Loucy (cell line): ENCODE measurements at regions not wholly inside any gene's neighbourhood (a gene's known extent, or its start where the extent isn't known, plus 50 kb on each side); places are given as distances from the start of the nearest gene placed in this dataset.

ENCODE experiments used
- H2AFZ ChIP-seq: fragments of 200-600 bp; sonication (generic); 2 replicates; pipeline ENCODE4 v1.6.0; 2016; ENCODE audit warnings: antibody characterized with exemption, mild to moderate bottlenecking, low read length, moderate library complexity
- H3F3A ChIP-seq: fragments of 200-600 bp; 2 replicates; pipeline ENCODE4 v1.6.0; 2016; ENCODE audit warnings: antibody characterized with exemption, low read depth, mild to moderate bottlenecking
- H3K27me3 ChIP-seq: fragments of 200-600 bp; sonication (generic); 2 replicates; pipeline ENCODE4 v1.6.1; 2014; ENCODE audit warnings: low read length, mild to moderate bottlenecking; ENCODE audit not compliant: insufficient read depth, poor library complexity, severe bottlenecking
- H3K36me3 ChIP-seq: fragments of 200-600 bp; sonication (generic); 2 replicates; pipeline ENCODE4 v1.6.1; 2016; ENCODE audit warnings: low read length; ENCODE audit not compliant: insufficient read depth
- H3K4me1 ChIP-seq: fragments of 200-600 bp; sonication (generic); 2 replicates; pipeline ENCODE4 v1.5.1; 2014; ENCODE audit warnings: low read length, mild to moderate bottlenecking; ENCODE audit not compliant: insufficient read depth, poor library complexity, severe bottlenecking
- H3K4me2 ChIP-seq: fragments of 200-600 bp; sonication (generic); 2 replicates; pipeline ENCODE4 v1.6.0; 2014; ENCODE audit warnings: antibody characterized with exemption, low read length, low read depth, mild to moderate bottlenecking; ENCODE audit not compliant: poor library complexity, severe bottlenecking
- H3K4me3 ChIP-seq: fragments of 200-600 bp; sonication (generic); 2 replicates; pipeline ENCODE4 v1.5.1; 2014; ENCODE audit warnings: low read length, mild to moderate bottlenecking, mixed read lengths; ENCODE audit not compliant: poor library complexity, severe bottlenecking
- H3K79me2 ChIP-seq: fragments of 200-600 bp; sonication (generic); 2 replicates; pipeline ENCODE4 v1.6.1; 2014; ENCODE audit warnings: low read length; ENCODE audit not compliant: insufficient read depth
- H3K9ac ChIP-seq: fragments of 200-600 bp; sonication (generic); 2 replicates; pipeline ENCODE4 v1.6.0; 2014; ENCODE audit warnings: mild to moderate bottlenecking, low read depth, low read length, moderate library complexity; ENCODE audit not compliant: poor library complexity, severe bottlenecking
- H3K9me2 ChIP-seq: fragments of 200-600 bp; sonication (generic); replicated peaks from 2 replicates; pipeline ENCODE4 v1.6.1; 2016; ENCODE audit warnings: low read depth, low read length, mixed read lengths
- H3K9me3 ChIP-seq: fragments of 200-600 bp; sonication (generic); 2 replicates; pipeline ENCODE4 v1.6.1; 2014; ENCODE audit warnings: mild to moderate bottlenecking, antibody characterized with exemption, low read length, low read depth; ENCODE audit not compliant: insufficient read depth
- H4K20me1 ChIP-seq: fragments of 200-600 bp; sonication (generic); 2 replicates; pipeline ENCODE4 v1.6.0; 2014; ENCODE audit warnings: antibody characterized with exemption, low read length, mild to moderate bottlenecking; ENCODE audit not compliant: insufficient read depth, poor library complexity, severe bottlenecking
- CTCF ChIP-seq: fragments of 200-600 bp; sonication (generic); conservative IDR thresholded peaks from 2 replicates; pipeline ENCODE4 v1.5.1; 2014; ENCODE audit warnings: mild to moderate bottlenecking, antibody characterized with exemption, low read length
- EZH2phosphoT487 ChIP-seq: fragments of 200-600 bp; IDR thresholded peaks from 2 replicates; pipeline ENCODE4 v1.6.1; 2018; ENCODE audit warnings: antibody characterized with exemption, mild to moderate bottlenecking, moderate library complexity, borderline replicate concordance

DNA sequence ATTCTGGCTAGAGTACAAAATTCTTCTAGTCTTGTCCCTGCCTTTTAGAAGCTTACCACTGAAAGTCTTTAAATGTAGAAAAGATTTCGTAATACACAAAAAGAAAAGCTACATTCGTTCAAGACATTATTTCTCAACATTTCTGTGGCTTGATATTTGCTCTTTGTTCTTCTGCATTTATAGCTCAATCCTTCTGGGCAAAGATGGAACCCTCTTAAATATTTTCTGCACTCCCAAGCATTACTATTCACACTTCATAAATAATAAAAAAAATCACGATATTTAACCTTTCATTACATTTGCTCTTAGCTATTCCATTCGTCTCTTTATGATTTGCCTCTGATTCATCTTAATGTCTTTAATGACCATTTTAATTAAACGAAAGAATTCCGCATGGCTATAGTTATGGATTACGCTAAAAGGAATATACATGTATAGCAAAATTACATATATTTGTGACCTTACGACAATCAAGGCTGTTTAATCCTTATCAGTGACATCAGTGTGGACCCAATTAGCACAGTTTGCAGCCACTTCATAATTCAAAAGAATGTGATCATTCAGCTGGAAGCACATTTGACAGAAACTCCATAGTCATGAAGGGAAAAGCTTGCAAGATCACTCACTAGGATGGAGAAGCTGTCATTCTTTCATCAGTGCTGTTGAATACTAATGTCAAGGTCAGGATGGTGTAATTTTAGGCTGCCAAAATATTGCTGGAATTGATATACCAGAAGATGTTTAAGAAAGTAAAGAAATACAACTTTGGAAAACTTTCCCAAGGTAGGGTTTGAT is 1075.0 kb upstream of the TENM3 start:
- Histone ChIP-seq H4K20me1 (no peaks in the 10 kb centered on the region), H3K27me3 (no peaks in the 10 kb centered on the region), H3K4me2 (no peak overlapping the region), H3K9ac (no peak overlapping the region), H3K4me1 (no peaks in the 10 kb centered on the region), H3K36me3 (no peaks in the 10 kb centered on the region), H3F3A (no peaks in the 10 kb centered on the region), H3K9me2 (no peaks in the 10 kb centered on the region), H3K79me2 (no peaks in the 10 kb centered on the region), H3K4me3 (no peak overlapping the region), H3K9me3 (no peaks in the 10 kb centered on the region), H2AFZ (no peak overlapping the region)
- no peak for TF ChIP-seq CTCF
- no peak for TF ChIP-seq EZH2phosphoT487

GRCh38 chr4:181173046-181173445 is 1070.2 kb upstream of the TENM3 start:
- H3K4me1 ChIP-seq: no peaks in the 10 kb centered on the region
- H3F3A ChIP-seq: no peaks in the 10 kb centered on the region
- no peak overlapping the region for H3K4me3 ChIP-seq
- H3K9me3 ChIP-seq: 0 out of 2 replicates have a peak, but pooled peaks cover 4% of the 10 kb centered on the region
- no peaks in the 10 kb centered on the region for H3K27me3 ChIP-seq
- no peak overlapping the region for H3K9ac ChIP-seq
- H3K36me3 ChIP-seq: no peaks in the 10 kb centered on the region
- H3K9me2 ChIP-seq: no peaks in the 10 kb centered on the region
- no peaks in the 10 kb centered on the region for H4K20me1 ChIP-seq
- no peak overlapping the region for H3K4me2 ChIP-seq
- no peaks in the 10 kb centered on the region for H3K79me2 ChIP-seq
- H2AFZ ChIP-seq: no peak overlapping the region
- TF ChIP-seq CTCF: no peak

GRCh38 chr4:181176306-181176705 is 1066.9 kb upstream of the TENM3 start:
- H4K20me1 ChIP-seq: no peaks in the 10 kb centered on the region
- H3K4me3 ChIP-seq: no peak overlapping the region
- no peak overlapping the region for H3K9ac ChIP-seq
- H2AFZ ChIP-seq: no peak overlapping the region
- H3K36me3 ChIP-seq: no peaks in the 10 kb centered on the region
- H3K4me2 ChIP-seq: no peak overlapping the region
- no peaks in the 10 kb centered on the region for H3K4me1 ChIP-seq
- no peaks in the 10 kb centered on the region for H3K9me2 ChIP-seq
- no peak for TF ChIP-seq EZH2phosphoT487
- TF ChIP-seq CTCF: no peak
- no peaks in the 10 kb centered on the region for H3F3A ChIP-seq
- 0 out of 2 replicates have a peak, but pooled peaks cover 4% of the 10 kb centered on the region for H3K9me3 ChIP-seq
- H3K79me2 ChIP-seq: no peaks in the 10 kb centered on the region
- no peaks in the 10 kb centered on the region for H3K27me3 ChIP-seq
